ENCODE measurements at regions not wholly inside any gene's neighbourhood (a gene's known extent, or its start where the extent isn't known, plus 50 kb on each side); places are given as distances from the start of the nearest gene placed in this dataset.

GRCh38 chr5:121055586-121055985 is 591.5 kb downstream of the PRR16 start:
- TF ChIP-seq GATA3 (IDR thresholded peaks at IDR 0.05; ENCODE audit: low read depth, low read length) = no peak
- TF ChIP-seq GATA2 (IDR thresholded peaks at IDR 0.05; ENCODE audit: low read depth, low read length) = no peak

Data from SH-SY5Y (cell line).